Endothelial cell of umbilical vein (primary cell): ENCODE measurements at regions not wholly inside any gene's neighbourhood (a gene's known extent, or its start where the extent isn't known, plus 50 kb on each side); places are given as distances from the start of the nearest gene placed in this dataset.

Source experiments
- BruUV-seq: library from RNA; stranded (reverse); fragments of 400-500 nt; replicated peaks from 2 replicates; lab custom pipeline; 2021; lab: Mats Ljungman, UMichigan
- CTCF ChIA-PET: fragments of 300-600, 350-600 bp; sonication (Branson Sonifier 250); formaldehyde crosslinking; loops from one replicate; lab custom pipeline; 2021; ENCODE audit warnings: antibody characterized with exemption, inconsistent platforms; lab: Charles Lee
- POLR2A ChIA-PET: fragments of 300-600, 350-600 bp; sonication (Branson Sonifier 250); formaldehyde crosslinking; loops from one replicate; lab custom pipeline; 2021; ENCODE audit warnings: antibody characterized with exemption, inconsistent platforms; lab: Charles Lee
- DNase-seq: peaks from one replicate; pipeline ENCODE4 v3.0.0-alpha.2; 2011; ENCODE audit warnings: low read depth, low spot score
- FAIRE-seq: peaks from 2 replicates; lab custom pipeline; 2011; peaks lifted over from hg19 to GRCh38; lab: Jason Lieb, UNC
- H2AFZ ChIP-seq: 2 replicates; pipeline ENCODE4 v1.6.0; 2012; ENCODE audit warnings: low read depth, low read length, control low read depth, inconsistent platforms
- H3K27ac ChIP-seq: 2 replicates; pipeline ENCODE4 v1.5.1; 2011; ENCODE audit warnings: low read depth, mild to moderate bottlenecking, control low read depth, low read length, moderate library complexity; ENCODE audit not compliant: insufficient read depth
- H3K27me3 ChIP-seq, 2 experiments: 2 replicates each; pipeline versions ENCODE4 v1.6.0 to v1.6.1; 2011; ENCODE audit warnings: low read length in 2 of 2, mixed read lengths in 1 of 2; ENCODE audit not compliant: control insufficient read depth in 2 of 2, insufficient read depth in 2 of 2
- H3K36me3 ChIP-seq, 2 experiments: 2 replicates in 1 of 2; 3 replicates in 1 of 2; pipeline ENCODE4 v1.5.1; 2011; ENCODE audit warnings: low read length in 2 of 2, mild to moderate bottlenecking in 1 of 2, moderate library complexity in 1 of 2; ENCODE audit not compliant: control insufficient read depth in 2 of 2, insufficient read depth in 2 of 2; ENCODE audit errors: extremely low read depth in 1 of 2
- H3K4me1 ChIP-seq: 3 replicates; pipeline ENCODE4 v1.5.1; 2011; ENCODE audit warnings: mild to moderate bottlenecking, low read length; ENCODE audit not compliant: control insufficient read depth, insufficient read depth; ENCODE audit errors: extremely low read depth
- H3K4me2 ChIP-seq: 2 replicates; pipeline ENCODE4 v1.6.1; 2011; ENCODE audit warnings: low read length, control low read depth, mixed read lengths; ENCODE audit not compliant: insufficient read depth
- H3K4me3 ChIP-seq, 3 experiments: fragments of 200-600 bp in 1 of 3; sonication (generic), shearing (Covaris generic) in 1 of 3; replicated peaks in 1 of 3; 2 replicates each; pipeline ENCODE4 v1.5.1; 2011 to 2016; ENCODE audit warnings: control low read depth in 3 of 3, low read length in 3 of 3, mild to moderate bottlenecking in 2 of 3, inconsistent platforms in 1 of 3, low read depth in 1 of 3, moderate library complexity in 1 of 3; ENCODE audit not compliant: insufficient read depth in 1 of 3
- H3K79me2 ChIP-seq: 2 replicates; pipeline ENCODE4 v1.6.0; 2012; ENCODE audit warnings: low read length, inconsistent platforms; ENCODE audit not compliant: control insufficient read depth, insufficient read depth
- H3K9ac ChIP-seq: replicated peaks from 2 replicates; pipeline ENCODE3; 2011; ENCODE audit warnings: low read length, control low read depth; ENCODE audit not compliant: insufficient read depth; ENCODE audit errors: extremely low read depth
- H3K9me1 ChIP-seq: replicated peaks from 3 replicates; pipeline ENCODE4 v1.6.0; 2011; ENCODE audit warnings: mild to moderate bottlenecking, low read length; ENCODE audit not compliant: control insufficient read depth, insufficient read depth; ENCODE audit errors: extremely low read depth
- H3K9me3 ChIP-seq: replicated peaks from 2 replicates; pipeline ENCODE4 v1.5.1; 2012; ENCODE audit warnings: low read length, inconsistent platforms; ENCODE audit not compliant: control insufficient read depth, insufficient read depth
- H4K20me1 ChIP-seq: replicated peaks from 2 replicates; pipeline ENCODE3; 2011; ENCODE audit warnings: mild to moderate bottlenecking, low read length; ENCODE audit not compliant: control insufficient read depth, insufficient read depth; ENCODE audit errors: extremely low read depth
- CTCF ChIP-seq, 2 donors: IDR thresholded peaks; 1 replicate in 1 of 2; 2 replicates in 1 of 2; pipeline ENCODE4 v1.5.1; 2011; ENCODE audit warnings: low read length in 2 of 2, mild to moderate bottlenecking in 2 of 2, moderate library complexity in 2 of 2, control low read depth in 1 of 2, inconsistent platforms in 1 of 2, low read depth in 1 of 2; ENCODE audit not compliant: insufficient read depth in 1 of 2; ENCODE audit errors: extremely low read depth in 1 of 2
- EZH2 ChIP-seq: IDR thresholded peaks from 2 replicates; pipeline ENCODE4 v1.6.1; 2012; ENCODE audit warnings: borderline replicate concordance, low read depth, mild to moderate bottlenecking, moderate library complexity, low read length, inconsistent platforms; ENCODE audit not compliant: severe bottlenecking
- FOS ChIP-seq: IDR thresholded peaks from 2 replicates; pipeline ENCODE4 v1.6.1; 2011; ENCODE audit warnings: mild to moderate bottlenecking, low read length, moderate library complexity, borderline replicate concordance; ENCODE audit not compliant: insufficient read depth
- GATA2 ChIP-seq: IDR thresholded peaks from 2 replicates; pipeline ENCODE4 v1.7.0; 2011; ENCODE audit warnings: low read depth, mild to moderate bottlenecking, moderate library complexity, mixed read lengths, low read length; ENCODE audit not compliant: insufficient read length, insufficient read depth
- JUN ChIP-seq: IDR thresholded peaks from 2 replicates; pipeline ENCODE4 v1.6.1; 2011; ENCODE audit warnings: borderline replicate concordance, low read depth; ENCODE audit not compliant: insufficient read length, insufficient read depth
- MYC ChIP-seq: IDR thresholded peaks from one replicate; pipeline ENCODE4 v1.6.1; 2011; ENCODE audit warnings: mild to moderate bottlenecking, low read depth, low read length
- POLR2A ChIP-seq: IDR thresholded peaks from 2 replicates; pipeline ENCODE4 v1.6.1; 2012; ENCODE audit warnings: low read depth, mild to moderate bottlenecking, control low read depth, low read length
- POLR2AphosphoS5 ChIP-seq: IDR thresholded peaks from 2 replicates; pipeline ENCODE4 v1.6.1; 2012; ENCODE audit warnings: low read depth, mild to moderate bottlenecking, control low read depth, low read length, moderate library complexity; ENCODE audit not compliant: insufficient read depth
- dilution Hi-C: fragments of 300-500 bp; cut with MboI; formaldehyde crosslinking; loops from one replicate; pipeline ENCODE4 v1.15.0; 2019; ENCODE audit warnings: low sequenced_read_pairs; ENCODE audit not compliant: extremely low pct_ligation_motif_present
- intact Hi-C: fragments of 100-400 bp; cut with micrococcal nuclease; formaldehyde crosslinking; loops from one replicate; pipeline ENCODE4 v1.10.0; 2022
- TF ChIP-seq, protein P1 (sequence below): IDR thresholded peaks from 2 replicates; pipeline ENCODE4 v1.6.1; 2011; ENCODE audit not compliant: insufficient read depth, insufficient read length

- TF ChIP-seq, protein P1, sequence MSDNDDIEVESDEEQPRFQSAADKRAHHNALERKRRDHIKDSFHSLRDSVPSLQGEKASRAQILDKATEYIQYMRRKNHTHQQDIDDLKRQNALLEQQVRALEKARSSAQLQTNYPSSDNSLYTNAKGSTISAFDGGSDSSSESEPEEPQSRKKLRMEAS = no peak
- no peak for TF ChIP-seq MYC
- POLR2A ChIA-PET = no interaction called here
- no TSS peak for BruUV-seq
- no peak for DNase-seq
- dilution Hi-C loops = no loop called here
- FAIRE-seq = no peak
- Histone ChIP-seq H3K4me1 (no peaks in the 10 kb centered on the region), H3K4me3 (no peak overlapping the region), H3K9me1 (no peaks in the 10 kb centered on the region), H3K79me2 (no peaks in the 10 kb centered on the region), H3K9me3 (no peaks in the 10 kb centered on the region), H3K4me2 (no peak overlapping the region), H3K9ac (no peak overlapping the region), H4K20me1 (no peaks in the 10 kb centered on the region), H3K27me3 (no peaks in the 10 kb centered on the region), H2AFZ (no peak overlapping the region), H3K27ac (no peak overlapping the region), H3K36me3 (no peaks in the 10 kb centered on the region)
- CTCF ChIA-PET = no interaction called here
- intact Hi-C loops = no loop called here
Measured at GRCh38 chr1:57599236-57599994, 175.6 kb upstream of the DAB1 start.

DNA sequence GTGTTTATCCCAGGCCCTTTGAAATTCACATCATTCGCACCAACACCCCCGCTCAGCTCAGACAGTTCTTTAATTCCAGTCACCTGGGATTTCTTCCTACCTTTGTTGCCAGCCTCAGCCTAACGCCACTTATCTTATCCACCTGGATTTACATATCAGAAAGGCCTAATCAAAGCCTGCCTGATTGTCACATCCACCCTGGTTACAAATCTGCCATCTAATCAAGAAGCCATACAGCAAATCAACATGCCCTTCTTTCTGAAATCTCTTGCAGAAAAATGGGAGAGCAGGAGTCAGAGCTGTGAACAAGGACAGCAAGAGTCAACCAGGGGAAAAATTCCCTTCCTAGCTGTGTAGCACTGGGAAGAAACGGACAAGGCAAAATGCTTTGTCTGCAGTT, 173.2 kb upstream of the DAB1 start:
- BruUV-seq = no TSS peak
- FAIRE-seq = no peak
- dilution Hi-C loops = no loop called here

More for the DNA sequence above, 173.2 kb upstream of the DAB1 start:
- Histone ChIP-seq H3K9me3 (no peaks in the 10 kb centered on the region), H4K20me1 (no peaks in the 10 kb centered on the region), H3K27ac (no peak overlapping the region), H3K9me1 (no peaks in the 10 kb centered on the region), H3K36me3 (no peaks in the 10 kb centered on the region), H3K27me3 (no peaks in the 10 kb centered on the region), H3K4me2 (no peak overlapping the region), H3K4me3 (no peak overlapping the region), H3K4me1 (no peaks in the 10 kb centered on the region), H3K79me2 (no peaks in the 10 kb centered on the region), H3K9ac (no peak overlapping the region), H2AFZ (no peak overlapping the region)
- intact Hi-C loops = no loop called here
- no peak for DNase-seq
- ChIA-PET POLR2A (no interaction called here), CTCF (interaction anchor here (1.0 kb wide), 1 partner anchor 15 kb away, joined by 3 read pairs; no protein-coding TSS in a partner anchor)
- TF ChIP-seq FOS = no peak
- TF ChIP-seq CTCF (IDR thresholded peaks at IDR 0.05; ENCODE audit: extremely low read depth in 1 of 2, insufficient read depth in 1 of 2, low read depth in 1 of 2, low read length in 2 of 2) = no peak
- TF ChIP-seq POLR2AphosphoS5 = no peak
- no peak for TF ChIP-seq POLR2A
- no peak for TF ChIP-seq EZH2
- no peak for TF ChIP-seq JUN
- TF ChIP-seq GATA2 = no peak
- no peak for TF ChIP-seq MYC
- TF ChIP-seq, protein P1 = no peak
